B cell (primary cell): ENCODE measurements at regions not wholly inside any gene's neighbourhood (a gene's known extent, or its start where the extent isn't known, plus 50 kb on each side); places are given as distances from the start of the nearest gene placed in this dataset.
"Not testable (repeated sequence)": the region's sequence is repeated elsewhere in the genome, so short reads cannot be mapped to it uniquely, and the experiment has no call there.

Experiments used
- CTCF ChIP-seq: fragments of 200-600 bp; IDR thresholded peaks from one replicate; pipeline ENCODE4 v1.8.0; 2022; ENCODE audit warnings: antibody characterized with exemption, mild to moderate bottlenecking
- EZH2 ChIP-seq: IDR thresholded peaks from 2 replicates; pipeline ENCODE4 v1.6.1; 2012; ENCODE audit warnings: borderline replicate concordance, low read depth, mild to moderate bottlenecking, moderate library complexity, low read length; ENCODE audit not compliant: insufficient read depth, poor library complexity, severe bottlenecking

DNA sequence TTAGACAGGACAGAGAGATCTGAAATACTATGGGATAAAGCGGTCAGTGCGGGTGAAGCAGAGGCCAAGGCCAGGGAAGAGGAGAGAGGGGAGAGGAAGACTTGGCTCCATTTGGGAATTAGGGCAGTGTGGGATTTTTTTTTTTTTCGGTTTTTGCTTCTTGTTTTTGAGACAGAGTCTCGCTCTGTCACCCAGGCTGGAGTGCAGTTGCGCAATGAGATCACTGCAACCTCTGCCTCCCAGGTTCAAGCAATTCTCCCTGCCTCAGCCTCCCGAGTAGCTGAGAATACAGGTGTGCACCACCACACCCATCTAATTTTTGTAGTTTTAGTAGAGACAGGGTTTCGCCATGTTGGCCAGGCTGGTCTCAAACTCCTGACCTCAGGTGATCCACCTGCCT, 71.6 kb upstream of the FGFR2 start:
- not testable (repeated sequence) for TF ChIP-seq CTCF, EZH2
